ENCODE measurements at regions not wholly inside any gene's neighbourhood (a gene's known extent, or its start where the extent isn't known, plus 50 kb on each side); places are given as distances from the start of the nearest gene placed in this dataset.

GRCh38 chr2:219707496-219708285, 80.3 kb downstream of the SLC4A3 start:
- H3K9me3 ChIP-seq (ENCODE audit: low read length), result no peaks in the 10 kb centered on the region
- no peaks in the 10 kb centered on the region for H3K79me2 ChIP-seq (replicated peaks; ENCODE audit: insufficient read depth, low read length)
- H4K20me1 ChIP-seq (ENCODE audit: insufficient read depth), result no peaks in the 10 kb centered on the region
- no peak overlapping the region for H3K4me2 ChIP-seq (ENCODE audit: low read length)
- TF ChIP-seq POLR2AphosphoS5 (IDR thresholded peaks at IDR 0.05) (no peak), SMC3 (conservative IDR thresholded peaks at IDR 0.05; ENCODE audit: poor library complexity) (no peak), REST (IDR thresholded peaks at IDR 0.05; ENCODE audit: borderline replicate concordance) (no peak), RAD21 (conservative IDR thresholded peaks at IDR 0.05) (no peak), TAF1 (IDR thresholded peaks at IDR 0.05; ENCODE audit: low read depth) (no peak), EZH2 (IDR thresholded peaks at IDR 0.05; ENCODE audit: borderline replicate concordance, insufficient read depth, low read length, poor library complexity, severe bottlenecking) (no peak), EP300 (conservative IDR thresholded peaks at IDR 0.05; ENCODE audit: poor library complexity, severe bottlenecking) (no peak), MXI1 (conservative IDR thresholded peaks at IDR 0.05; ENCODE audit: poor library complexity, severe bottlenecking) (no peak)
- no peaks in the 10 kb centered on the region for H3K9me2 ChIP-seq (ENCODE audit: insufficient read depth, low read length)
- no peak overlapping the region for H3K27ac ChIP-seq (ENCODE audit: low read length)
- H2AFZ ChIP-seq (ENCODE audit: low read depth, low read length), result no peak overlapping the region
- H3K9ac ChIP-seq (ENCODE audit: low read length), result no peak overlapping the region
- no peaks in the 10 kb centered on the region for H3K27me3 ChIP-seq (ENCODE audit: insufficient read depth, low read depth, low read length)
- no peaks in the 10 kb centered on the region for H3K36me3 ChIP-seq (ENCODE audit: insufficient read depth, low read length)
- H3F3A ChIP-seq (ENCODE audit: insufficient read depth, low read length, poor library complexity, severe bottlenecking), result no peaks in the 10 kb centered on the region
- no peak overlapping the region for H3K4me3 ChIP-seq (ENCODE audit: low read length)

- Histone ChIP-seq H3K9ac (ENCODE audit: low read length) (no peak overlapping the region), H2AFZ (ENCODE audit: low read depth, low read length) (no peak overlapping the region), H3K36me3 (ENCODE audit: insufficient read depth, low read length) (no peaks in the 10 kb centered on the region), H3K27me3 (ENCODE audit: insufficient read depth, low read depth, low read length) (no peaks in the 10 kb centered on the region), H3K79me2 (replicated peaks; ENCODE audit: insufficient read depth, low read length) (no peaks in the 10 kb centered on the region), H3K27ac (ENCODE audit: low read length) (no peak overlapping the region), H3K4me3 (ENCODE audit: low read length) (no peak overlapping the region), H4K20me1 (ENCODE audit: insufficient read depth) (no peaks in the 10 kb centered on the region), H3K9me3 (ENCODE audit: low read length) (no peaks in the 10 kb centered on the region), H3F3A (ENCODE audit: insufficient read depth, low read length, poor library complexity, severe bottlenecking) (no peaks in the 10 kb centered on the region), H3K4me2 (ENCODE audit: low read length) (no peak overlapping the region), H3K9me2 (ENCODE audit: insufficient read depth, low read length) (no peaks in the 10 kb centered on the region)
- TF ChIP-seq MXI1 (conservative IDR thresholded peaks at IDR 0.05; ENCODE audit: poor library complexity, severe bottlenecking) (no peak), SMC3 (conservative IDR thresholded peaks at IDR 0.05; ENCODE audit: poor library complexity) (no peak), POLR2AphosphoS5 (IDR thresholded peaks at IDR 0.05) (no peak), EZH2 (IDR thresholded peaks at IDR 0.05; ENCODE audit: borderline replicate concordance, insufficient read depth, low read length, poor library complexity, severe bottlenecking) (no peak), EP300 (conservative IDR thresholded peaks at IDR 0.05; ENCODE audit: poor library complexity, severe bottlenecking) (no peak), RAD21 (conservative IDR thresholded peaks at IDR 0.05) (no peak), CTCF (IDR thresholded peaks at IDR 0.05; ENCODE audit: poor library complexity, severe bottlenecking) (no peak)
Observed at GRCh38 chr2:219709331-219709761, 81.9 kb downstream of the SLC4A3 start.
